Astrocyte (in vitro differentiated cells and primary cell): ENCODE measurements at regions not wholly inside any gene's neighbourhood (a gene's known extent, or its start where the extent isn't known, plus 50 kb on each side); places are given as distances from the start of the nearest gene placed in this dataset.

Source experiments
- EZH2 ChIP-seq: IDR thresholded peaks from 2 replicates; pipeline ENCODE4 v1.6.1; 2012; ENCODE audit warnings: mild to moderate bottlenecking, low read length, inconsistent platforms; ENCODE audit not compliant: insufficient read depth
- TF ChIP-seq, protein P1 (sequence below): IDR thresholded peaks from 2 replicates; pipeline ENCODE4 v1.5.1; 2011; ENCODE audit warnings: low read depth, mild to moderate bottlenecking, inconsistent platforms, low read length, moderate library complexity; ENCODE audit not compliant: insufficient read depth

DNA sequence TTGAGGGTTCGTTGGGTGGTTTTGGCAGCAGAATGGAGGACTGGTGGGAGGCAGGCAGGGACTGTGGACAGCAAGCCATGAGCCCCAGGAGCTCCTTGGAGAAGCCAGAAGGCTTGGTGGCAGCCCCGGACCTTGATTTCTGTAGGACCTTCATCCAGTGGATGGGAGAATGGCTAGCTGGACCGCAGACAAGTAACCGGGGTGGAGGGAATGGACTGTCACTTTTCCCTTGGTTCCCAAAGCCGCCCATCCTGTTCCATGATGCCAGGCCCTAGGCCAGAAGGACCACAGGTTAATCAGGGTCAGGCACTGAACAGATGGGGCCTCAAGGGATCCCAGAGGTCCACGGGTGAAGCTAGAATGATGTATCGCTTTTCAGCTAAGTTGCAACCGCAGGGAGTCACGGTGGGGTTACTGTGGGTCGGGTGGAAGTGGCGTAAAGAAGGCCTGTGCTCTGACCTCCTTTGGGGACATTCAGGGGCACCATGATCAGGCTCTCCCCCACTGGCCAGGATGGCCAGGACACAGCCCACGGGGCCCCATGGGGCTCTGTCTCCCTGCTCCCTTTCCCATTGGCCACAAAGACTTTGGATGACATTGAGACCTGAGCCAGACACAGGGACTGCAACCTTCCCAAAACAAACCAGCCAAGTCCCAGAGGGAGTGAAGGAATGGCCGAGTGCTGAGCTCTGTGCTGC, 66.9 kb upstream of the MRTFB start:
- TF ChIP-seq, protein P1, sequence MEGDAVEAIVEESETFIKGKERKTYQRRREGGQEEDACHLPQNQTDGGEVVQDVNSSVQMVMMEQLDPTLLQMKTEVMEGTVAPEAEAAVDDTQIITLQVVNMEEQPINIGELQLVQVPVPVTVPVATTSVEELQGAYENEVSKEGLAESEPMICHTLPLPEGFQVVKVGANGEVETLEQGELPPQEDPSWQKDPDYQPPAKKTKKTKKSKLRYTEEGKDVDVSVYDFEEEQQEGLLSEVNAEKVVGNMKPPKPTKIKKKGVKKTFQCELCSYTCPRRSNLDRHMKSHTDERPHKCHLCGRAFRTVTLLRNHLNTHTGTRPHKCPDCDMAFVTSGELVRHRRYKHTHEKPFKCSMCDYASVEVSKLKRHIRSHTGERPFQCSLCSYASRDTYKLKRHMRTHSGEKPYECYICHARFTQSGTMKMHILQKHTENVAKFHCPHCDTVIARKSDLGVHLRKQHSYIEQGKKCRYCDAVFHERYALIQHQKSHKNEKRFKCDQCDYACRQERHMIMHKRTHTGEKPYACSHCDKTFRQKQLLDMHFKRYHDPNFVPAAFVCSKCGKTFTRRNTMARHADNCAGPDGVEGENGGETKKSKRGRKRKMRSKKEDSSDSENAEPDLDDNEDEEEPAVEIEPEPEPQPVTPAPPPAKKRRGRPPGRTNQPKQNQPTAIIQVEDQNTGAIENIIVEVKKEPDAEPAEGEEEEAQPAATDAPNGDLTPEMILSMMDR, result no peak
- no peak for TF ChIP-seq EZH2
